ENCODE measurements at regions not wholly inside any gene's neighbourhood (a gene's known extent, or its start where the extent isn't known, plus 50 kb on each side); places are given as distances from the start of the nearest gene placed in this dataset.
"Not testable (repeated sequence)": the region's sequence is repeated elsewhere in the genome, so short reads cannot be mapped to it uniquely, and the experiment has no call there.

DNA sequence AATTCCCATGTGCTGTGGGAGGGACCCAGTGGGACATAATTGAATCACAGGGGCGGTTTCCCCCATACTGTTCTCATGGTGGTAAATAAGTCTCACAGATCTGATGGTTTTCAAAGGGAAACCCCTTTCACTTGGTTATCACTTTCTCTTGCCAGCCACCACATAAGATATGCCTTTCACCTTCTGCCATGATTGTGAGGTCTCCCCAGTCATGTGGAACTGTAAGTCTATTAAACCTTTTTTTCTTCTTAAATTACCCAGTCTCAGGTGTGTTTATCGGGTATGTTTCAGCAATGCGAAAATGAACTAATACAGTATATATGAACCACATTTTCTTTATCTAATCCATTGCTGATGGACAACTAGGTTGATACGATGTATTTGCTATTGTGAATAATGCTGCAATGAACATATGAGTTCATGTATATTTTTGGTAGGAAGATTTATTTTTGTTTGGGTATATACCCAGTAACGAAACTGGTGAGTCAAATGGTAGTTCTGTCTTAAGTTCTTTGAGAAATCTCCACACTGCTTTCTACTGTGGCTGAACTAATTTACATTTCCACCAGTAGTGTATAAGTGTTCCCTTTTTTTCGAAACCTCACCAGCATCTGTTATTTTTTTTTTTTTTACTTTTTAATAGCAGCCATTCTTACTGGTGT lies 70.0 kb upstream of the HGF start:
- DNase-seq (ENCODE audit: low read depth): no peak

DNA sequence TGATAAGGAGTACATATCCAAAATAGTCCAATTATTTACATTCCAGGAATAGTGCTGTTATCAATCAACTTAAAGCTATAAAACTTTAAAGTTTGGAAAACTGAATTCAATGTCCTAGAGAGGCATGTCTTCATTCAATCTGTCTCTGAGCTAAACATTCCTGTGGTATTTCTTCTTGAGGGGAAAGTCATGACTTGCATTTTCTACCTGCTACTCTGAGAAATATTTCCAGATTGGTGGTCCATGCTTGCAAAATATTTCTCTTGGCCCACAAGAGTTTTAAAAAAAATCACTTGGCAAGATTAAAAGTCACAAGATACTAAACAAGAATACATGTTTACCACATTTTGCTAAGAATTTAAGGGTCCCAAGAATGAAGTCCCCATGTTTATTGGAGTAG lies 63.6 kb upstream of the HGF start:
- DNase-seq (ENCODE audit: low read depth): peak; percentile 36

DNA sequence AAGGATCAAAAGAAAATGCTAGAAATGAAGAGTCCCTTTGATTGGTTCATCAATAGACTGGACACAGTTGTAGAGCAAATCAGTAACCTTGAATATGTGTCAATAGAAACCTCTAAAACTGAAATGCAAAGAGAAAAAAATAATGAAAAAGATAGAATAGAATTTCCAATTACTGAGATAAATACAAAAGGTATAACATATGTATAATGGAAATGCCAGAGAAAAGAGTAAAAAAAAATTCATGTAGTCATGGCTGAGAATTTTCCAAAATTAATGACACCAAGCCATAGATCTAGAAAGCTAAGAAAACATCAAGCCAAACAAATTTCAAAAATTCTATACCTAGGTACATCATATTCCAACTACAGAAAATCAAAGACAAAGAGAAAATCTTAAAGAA lies 62.0 kb upstream of the HGF start:
- no peak for DNase-seq (ENCODE audit: low read depth)

DNA sequence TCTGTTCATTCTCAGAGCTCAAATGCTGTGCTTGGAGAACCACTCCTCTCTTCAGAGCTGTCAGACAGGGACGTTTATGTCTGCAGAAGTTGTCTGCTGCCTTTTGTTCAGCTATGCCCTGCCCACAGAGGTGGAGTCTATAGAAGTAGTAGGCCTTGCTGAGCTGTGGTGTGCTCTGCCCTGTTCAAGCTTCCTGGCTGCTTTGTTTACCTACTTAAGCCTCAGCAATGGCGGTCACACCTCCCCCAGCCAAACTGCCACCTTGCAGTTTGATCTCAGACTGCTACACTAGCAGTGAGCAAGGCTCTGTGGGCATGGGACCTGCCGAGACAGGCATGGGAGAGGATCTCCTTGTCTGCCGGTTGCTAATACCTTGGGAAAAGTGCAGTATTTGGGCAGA lies 59.7 kb upstream of the HGF start:
- not testable (repeated sequence) for DNase-seq (ENCODE audit: low read depth)

DNA sequence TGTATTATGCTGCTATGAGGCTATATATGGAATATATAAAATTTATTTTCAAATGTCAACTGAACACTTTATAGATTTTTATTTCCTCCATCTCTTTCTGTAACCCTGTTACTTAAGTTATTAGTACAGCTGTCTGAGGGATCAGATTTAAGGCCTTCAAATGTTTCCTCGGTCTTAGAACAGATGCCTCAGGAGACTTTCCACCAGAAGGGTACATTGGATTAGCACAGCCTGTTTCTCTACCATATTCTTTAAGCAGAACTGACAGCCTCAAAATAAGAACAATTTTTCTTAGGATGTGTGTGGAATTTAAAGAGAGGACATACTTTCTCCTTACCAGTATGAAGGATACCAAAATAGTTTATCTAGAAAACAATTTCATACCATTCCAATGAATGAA lies 53.0 kb upstream of the HGF start:
- peak; percentile 53 for DNase-seq (ENCODE audit: low read depth)

DNA sequence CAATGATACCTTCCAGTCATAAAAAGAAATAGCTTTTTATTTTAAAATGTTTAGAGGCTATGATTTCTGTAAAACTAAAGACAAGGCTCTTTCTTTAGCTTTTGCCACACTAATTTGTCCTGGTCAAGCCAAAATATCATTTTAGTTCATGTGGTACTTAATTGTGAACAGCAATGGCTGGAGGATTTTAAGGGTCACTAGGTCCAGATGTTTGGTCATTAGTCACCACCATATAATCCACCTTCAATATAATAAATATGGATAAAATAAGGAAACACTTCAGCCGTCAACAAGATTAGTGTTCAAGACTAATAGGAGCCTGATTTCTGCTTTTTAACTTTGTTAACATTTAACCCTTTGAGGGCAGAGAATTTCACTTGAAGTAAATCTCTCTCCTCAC lies 50.0 kb upstream of the HGF start:
- DNase-seq (ENCODE audit: low read depth): no peak

All from myocyte (in vitro differentiated cells).